Hematopoietic multipotent progenitor cell treated with erythropoietin and hydrocortisone succinate and interleukin-3 and kit ligand, for 8 days (in vitro differentiated cells): ENCODE measurements at regions not wholly inside any gene's neighbourhood (a gene's known extent, or its start where the extent isn't known, plus 50 kb on each side); places are given as distances from the start of the nearest gene placed in this dataset.

Experiments
- DNase-seq: peaks from one replicate; pipeline ENCODE4 v3.0.0-alpha.2; 2015

GRCh38 chr2:64380853-64381527 is 73.0 kb upstream of the LGALSL start:
- DNase-seq: no peak

- no peak for DNase-seq
These were observed 70.9 kb upstream of the LGALSL start for GRCh38 chr2:64383016-64383591.

- DNase-seq: no peak
These were observed 70.1 kb upstream of the LGALSL start for GRCh38 chr2:64383881-64384280.

- DNase-seq: no peak
These were observed 67.3 kb upstream of the LGALSL start for GRCh38 chr2:64386676-64387075.

GRCh38 chr2:64390586-64390985 is 63.4 kb upstream of the LGALSL start:
- DNase-seq: no peak

DNA sequence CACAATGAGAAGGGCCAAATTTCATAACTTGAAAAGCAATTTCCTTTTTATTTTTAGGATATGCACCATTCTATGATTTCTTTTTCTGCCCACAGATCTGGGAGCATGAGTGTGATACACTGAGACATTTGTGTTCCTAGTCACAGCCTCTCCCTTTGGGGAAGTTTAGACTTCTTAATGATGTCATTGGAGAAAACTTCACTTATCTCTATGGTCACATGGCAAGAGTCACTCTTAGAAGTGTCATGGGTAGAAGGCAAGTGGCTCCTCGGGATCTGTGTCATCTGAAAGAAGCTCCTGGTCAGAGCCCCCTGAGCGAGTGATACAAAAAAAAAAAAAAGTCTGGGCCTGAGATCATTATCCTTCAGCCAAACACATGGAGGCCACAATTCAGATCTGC is 62.5 kb upstream of the LGALSL start:
- no peak for DNase-seq

- no peak for DNase-seq
These were observed 62.0 kb upstream of the LGALSL start for GRCh38 chr2:64391940-64392339.

DNA sequence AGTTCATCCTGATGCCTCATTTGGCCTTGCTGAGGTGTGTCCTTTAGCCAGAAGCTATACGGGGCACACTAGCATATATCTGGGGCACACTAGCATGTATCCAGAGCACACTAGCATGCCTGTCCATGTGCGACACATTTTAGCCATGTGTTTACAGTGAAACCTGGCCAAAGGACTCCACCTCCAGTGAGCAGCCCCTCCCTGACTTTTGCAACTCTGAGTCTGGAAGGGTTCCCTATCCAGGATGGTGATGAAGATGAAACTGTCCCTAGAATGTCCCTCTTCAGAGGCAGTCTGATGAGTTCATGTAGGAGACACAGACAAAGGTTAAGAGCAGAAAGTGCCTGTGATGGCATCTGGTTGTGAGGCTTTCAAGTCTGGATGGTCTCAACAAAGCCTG is 61.4 kb upstream of the LGALSL start:
- no peak for DNase-seq

DNA sequence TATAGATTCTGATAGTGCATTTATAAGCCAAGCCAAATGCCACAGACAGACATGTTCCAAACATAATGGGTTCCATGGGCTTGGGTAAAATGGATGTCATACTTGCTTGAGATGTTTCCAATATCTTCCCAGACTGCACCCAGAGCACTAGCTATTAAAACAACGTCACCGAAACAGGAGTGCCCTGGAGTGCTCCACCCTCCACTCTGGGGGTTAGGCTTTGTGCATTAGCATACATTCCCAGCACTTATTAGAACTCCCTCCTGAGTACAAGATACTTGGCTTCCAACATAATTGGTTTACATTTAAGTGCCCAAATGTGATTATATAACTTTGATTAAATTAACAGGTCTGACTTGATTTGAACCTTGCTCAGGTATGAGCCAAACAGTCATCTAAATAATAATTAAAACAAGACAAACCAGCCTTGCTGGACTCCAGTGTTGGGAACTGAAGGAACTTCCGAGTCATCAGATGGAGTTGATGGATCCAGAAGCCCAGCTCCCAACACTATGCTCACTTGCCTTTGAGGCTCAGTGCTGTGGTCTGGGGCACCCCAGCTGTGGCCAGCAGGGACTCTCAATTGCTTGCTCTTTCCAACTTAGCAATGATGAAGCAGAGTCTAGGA is 60.5 kb upstream of the LGALSL start:
- DNase-seq: no peak

DNA sequence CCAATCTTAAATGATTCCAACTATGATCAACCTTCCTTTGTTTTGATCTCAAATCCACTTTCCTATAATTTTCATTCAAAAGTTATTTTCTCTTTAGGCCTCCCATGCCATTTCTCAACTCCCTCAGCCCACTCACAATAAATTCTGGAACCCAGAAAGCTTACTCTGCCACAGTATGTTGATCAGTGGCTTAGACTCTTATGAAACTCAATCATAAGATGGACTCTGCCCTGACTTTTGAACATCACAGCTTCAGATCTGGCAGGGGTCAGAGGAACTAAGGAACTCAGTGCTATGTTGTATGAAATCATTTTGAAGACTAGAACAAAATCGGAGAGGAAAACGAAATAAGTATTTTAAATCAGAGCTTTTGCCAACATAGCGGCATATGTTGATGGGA is 59.8 kb upstream of the LGALSL start:
- no peak for DNase-seq

DNA sequence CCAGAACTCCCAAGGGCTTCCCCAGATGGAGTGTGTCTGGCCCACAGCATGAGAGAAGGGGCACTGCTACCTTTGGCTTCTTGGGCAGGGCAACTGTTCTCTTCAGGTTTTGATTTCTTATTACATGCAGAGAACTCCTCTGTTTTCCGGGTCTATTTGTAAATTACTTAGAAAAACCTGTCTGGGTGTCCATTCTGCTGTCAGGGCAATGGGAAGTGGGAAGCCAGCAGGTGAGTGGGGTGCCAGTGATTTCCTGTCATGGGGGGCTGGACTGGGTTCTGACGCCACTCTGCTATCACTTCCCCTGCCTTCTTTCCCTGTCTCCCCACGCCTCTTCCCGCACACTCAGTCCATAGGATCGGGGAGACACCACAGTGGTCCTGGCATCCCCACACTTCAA is 58.0 kb upstream of the LGALSL start:
- no peak for DNase-seq

GRCh38 chr2:64396551-64396950 is 57.4 kb upstream of the LGALSL start:
- DNase-seq: no peak

GRCh38 chr2:64398516-64399129 is 55.3 kb upstream of the LGALSL start:
- no peak for DNase-seq

DNA sequence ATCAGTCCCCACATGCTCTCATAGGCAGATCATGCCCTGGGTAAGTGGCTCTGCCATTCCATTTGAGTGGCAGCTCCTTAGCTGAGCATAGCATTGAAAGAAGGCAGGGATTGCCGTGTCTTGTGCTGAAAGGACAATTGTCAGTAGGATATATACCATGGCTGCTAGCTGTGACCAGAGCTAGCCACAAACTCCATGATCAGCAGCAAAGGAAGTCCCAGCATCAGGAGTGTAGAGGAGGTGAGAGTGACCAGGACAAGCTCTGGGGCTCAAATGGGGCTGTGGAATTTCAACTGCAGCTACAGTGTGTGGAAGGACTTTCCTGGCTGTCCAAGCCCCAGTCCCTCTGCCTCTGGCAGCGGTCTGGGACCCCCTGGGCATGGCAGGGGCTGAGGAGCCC is 54.4 kb upstream of the LGALSL start:
- DNase-seq: no peak

- DNase-seq: no peak
These were observed 53.7 kb upstream of the LGALSL start for GRCh38 chr2:64400105-64400728.

GRCh38 chr2:64400733-64401528 is 53.0 kb upstream of the LGALSL start:
- DNase-seq: no peak

DNA sequence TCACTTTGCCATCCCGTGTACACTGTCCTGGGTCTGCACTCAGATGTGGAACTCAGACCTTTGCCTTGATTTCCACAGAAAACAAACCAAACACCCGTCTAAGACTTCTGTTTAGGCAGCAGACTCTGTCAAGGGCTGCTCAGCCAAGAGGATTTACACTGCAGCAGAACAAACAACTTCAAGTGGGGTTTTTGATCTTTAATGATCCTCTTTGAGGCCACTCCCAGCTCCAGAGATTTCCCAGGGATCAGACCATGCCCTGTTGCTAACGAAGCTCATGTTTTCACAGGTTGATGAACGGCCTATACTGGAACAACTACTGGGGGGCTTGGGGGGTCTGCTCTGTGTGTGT is 52.5 kb upstream of the LGALSL start:
- no peak for DNase-seq

- DNase-seq: no peak
These were observed 51.1 kb upstream of the LGALSL start for GRCh38 chr2:64402876-64403275.

DNA sequence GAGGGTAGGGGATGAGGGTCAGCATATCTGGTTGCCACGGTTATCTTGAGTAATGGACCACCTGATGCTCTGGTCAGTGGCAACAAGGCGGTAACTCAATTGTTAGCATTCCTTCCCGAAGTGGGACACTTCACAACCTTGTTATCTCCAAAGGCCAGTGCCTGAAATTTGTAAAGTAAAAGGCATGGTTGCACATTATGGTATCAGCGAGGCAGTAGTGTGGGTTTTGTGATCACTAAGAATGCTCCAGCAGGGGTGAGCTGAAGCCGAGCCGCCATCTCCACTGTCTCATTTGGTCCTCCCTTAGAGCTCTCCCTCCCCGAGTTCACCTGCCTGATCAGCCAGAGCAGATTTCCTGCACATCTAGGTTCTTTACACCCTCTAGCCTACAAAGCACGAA is 50.5 kb upstream of the LGALSL start:
- DNase-seq: no peak

- DNase-seq: no peak
These were observed 49.8 kb upstream of the LGALSL start for GRCh38 chr2:64404002-64404731.
